GM23338 (cell line): ENCODE measurements at regions not wholly inside any gene's neighbourhood (a gene's known extent, or its start where the extent isn't known, plus 50 kb on each side); places are given as distances from the start of the nearest gene placed in this dataset.

Experiments used
- EZH2 ChIP-seq: fragments of 200-600 bp; sonication (generic); IDR thresholded peaks from one replicate; pipeline ENCODE4 v1.8.0; 2017; ENCODE audit warnings: antibody characterized with exemption, mild to moderate bottlenecking, low read depth; ENCODE audit not compliant: unreplicated experiment
- EZH2phosphoT487 ChIP-seq: fragments of 200-600 bp; sonication (generic); IDR thresholded peaks from one replicate; pipeline ENCODE4 v1.8.1; 2018; ENCODE audit warnings: antibody characterized with exemption; ENCODE audit not compliant: unreplicated experiment
- JUNB ChIP-seq: IDR thresholded peaks from one replicate; pipeline ENCODE4 v1.6.1; 2016; ENCODE audit warnings: antibody characterized with exemption; ENCODE audit not compliant: unreplicated experiment
- POLR2AphosphoS5 ChIP-seq: IDR thresholded peaks from 2 replicates; pipeline ENCODE4 v1.6.1; 2016; ENCODE audit warnings: antibody characterized with exemption, low read depth
- TF ChIP-seq, protein P1 (sequence below), 2 experiments: fragments of 200-600 bp in 1 of 2; sonication (generic) in 1 of 2; conservative IDR thresholded peaks; 2 replicates each; pipeline versions ENCODE4 v1.5.1 to v1.6.1; 2016 to 2017; ENCODE audit warnings: antibody characterized with exemption in 2 of 2, low read depth in 2 of 2, mild to moderate bottlenecking in 2 of 2, moderate library complexity in 1 of 2
- TF ChIP-seq, protein P2 (sequence below): IDR thresholded peaks from one replicate; pipeline ENCODE4 v1.6.1; 2018; ENCODE audit warnings: antibody characterized with exemption; ENCODE audit not compliant: unreplicated experiment

DNA sequence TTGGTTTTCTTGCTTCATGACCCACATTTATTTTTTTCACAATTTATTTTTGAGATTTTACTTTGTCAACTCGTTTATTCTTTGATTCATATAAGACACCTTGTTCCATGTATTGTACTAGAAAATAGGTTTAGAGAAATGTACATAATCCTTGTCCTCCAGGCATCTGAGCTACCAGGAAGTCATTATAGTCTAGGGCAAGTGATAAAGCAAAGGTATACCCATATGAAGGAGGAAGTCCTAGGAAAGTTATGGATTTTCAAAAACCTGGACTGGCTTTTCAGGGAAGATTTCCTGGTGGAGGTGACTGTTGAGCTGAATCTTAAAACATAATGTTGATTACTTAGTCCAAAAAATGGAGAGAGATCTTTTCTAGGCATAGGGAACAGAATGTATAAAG lies 98.8 kb upstream of the SHISA6 start:
- TF ChIP-seq EZH2 (no peak), POLR2AphosphoS5 (no peak), EZH2phosphoT487 (no peak), JUNB (no peak)
- TF ChIP-seq, protein P1, sequence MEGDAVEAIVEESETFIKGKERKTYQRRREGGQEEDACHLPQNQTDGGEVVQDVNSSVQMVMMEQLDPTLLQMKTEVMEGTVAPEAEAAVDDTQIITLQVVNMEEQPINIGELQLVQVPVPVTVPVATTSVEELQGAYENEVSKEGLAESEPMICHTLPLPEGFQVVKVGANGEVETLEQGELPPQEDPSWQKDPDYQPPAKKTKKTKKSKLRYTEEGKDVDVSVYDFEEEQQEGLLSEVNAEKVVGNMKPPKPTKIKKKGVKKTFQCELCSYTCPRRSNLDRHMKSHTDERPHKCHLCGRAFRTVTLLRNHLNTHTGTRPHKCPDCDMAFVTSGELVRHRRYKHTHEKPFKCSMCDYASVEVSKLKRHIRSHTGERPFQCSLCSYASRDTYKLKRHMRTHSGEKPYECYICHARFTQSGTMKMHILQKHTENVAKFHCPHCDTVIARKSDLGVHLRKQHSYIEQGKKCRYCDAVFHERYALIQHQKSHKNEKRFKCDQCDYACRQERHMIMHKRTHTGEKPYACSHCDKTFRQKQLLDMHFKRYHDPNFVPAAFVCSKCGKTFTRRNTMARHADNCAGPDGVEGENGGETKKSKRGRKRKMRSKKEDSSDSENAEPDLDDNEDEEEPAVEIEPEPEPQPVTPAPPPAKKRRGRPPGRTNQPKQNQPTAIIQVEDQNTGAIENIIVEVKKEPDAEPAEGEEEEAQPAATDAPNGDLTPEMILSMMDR (conservative IDR thresholded peaks at IDR 0.05; ENCODE audit: low read depth in 2 of 2) = no peak
- TF ChIP-seq, protein P2, sequence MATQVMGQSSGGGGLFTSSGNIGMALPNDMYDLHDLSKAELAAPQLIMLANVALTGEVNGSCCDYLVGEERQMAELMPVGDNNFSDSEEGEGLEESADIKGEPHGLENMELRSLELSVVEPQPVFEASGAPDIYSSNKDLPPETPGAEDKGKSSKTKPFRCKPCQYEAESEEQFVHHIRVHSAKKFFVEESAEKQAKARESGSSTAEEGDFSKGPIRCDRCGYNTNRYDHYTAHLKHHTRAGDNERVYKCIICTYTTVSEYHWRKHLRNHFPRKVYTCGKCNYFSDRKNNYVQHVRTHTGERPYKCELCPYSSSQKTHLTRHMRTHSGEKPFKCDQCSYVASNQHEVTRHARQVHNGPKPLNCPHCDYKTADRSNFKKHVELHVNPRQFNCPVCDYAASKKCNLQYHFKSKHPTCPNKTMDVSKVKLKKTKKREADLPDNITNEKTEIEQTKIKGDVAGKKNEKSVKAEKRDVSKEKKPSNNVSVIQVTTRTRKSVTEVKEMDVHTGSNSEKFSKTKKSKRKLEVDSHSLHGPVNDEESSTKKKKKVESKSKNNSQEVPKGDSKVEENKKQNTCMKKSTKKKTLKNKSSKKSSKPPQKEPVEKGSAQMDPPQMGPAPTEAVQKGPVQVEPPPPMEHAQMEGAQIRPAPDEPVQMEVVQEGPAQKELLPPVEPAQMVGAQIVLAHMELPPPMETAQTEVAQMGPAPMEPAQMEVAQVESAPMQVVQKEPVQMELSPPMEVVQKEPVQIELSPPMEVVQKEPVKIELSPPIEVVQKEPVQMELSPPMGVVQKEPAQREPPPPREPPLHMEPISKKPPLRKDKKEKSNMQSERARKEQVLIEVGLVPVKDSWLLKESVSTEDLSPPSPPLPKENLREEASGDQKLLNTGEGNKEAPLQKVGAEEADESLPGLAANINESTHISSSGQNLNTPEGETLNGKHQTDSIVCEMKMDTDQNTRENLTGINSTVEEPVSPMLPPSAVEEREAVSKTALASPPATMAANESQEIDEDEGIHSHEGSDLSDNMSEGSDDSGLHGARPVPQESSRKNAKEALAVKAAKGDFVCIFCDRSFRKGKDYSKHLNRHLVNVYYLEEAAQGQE = no peak
